HEK293T (cell line): ENCODE measurements at regions not wholly inside any gene's neighbourhood (a gene's known extent, or its start where the extent isn't known, plus 50 kb on each side); places are given as distances from the start of the nearest gene placed in this dataset.

ENCODE experiments used
- ARNT ChIP-seq: fragments of 450-650 bp; IDR thresholded peaks from 2 replicates; pipeline ENCODE4 v1.6.1; 2017; ENCODE audit warnings: mild to moderate bottlenecking
- ELF4 ChIP-seq: fragments of 450-650 bp; IDR thresholded peaks from 2 replicates; pipeline ENCODE4 v1.6.1; 2017; ENCODE audit warnings: antibody characterized with exemption
- FOXK2 ChIP-seq: fragments of 450-650 bp; IDR thresholded peaks from 2 replicates; pipeline ENCODE4 v1.6.1; 2016; ENCODE audit warnings: mild to moderate bottlenecking
- HDGF ChIP-seq: fragments of 450-650 bp; IDR thresholded peaks from 2 replicates; pipeline ENCODE4 v1.6.1; 2017; ENCODE audit warnings: antibody characterized with exemption, borderline replicate concordance
- SUZ12 ChIP-seq: fragments of 450-650 bp; IDR thresholded peaks from 2 replicates; pipeline ENCODE4 v1.6.1; 2016; ENCODE audit warnings: mild to moderate bottlenecking
- ZNF384 ChIP-seq: fragments of 450-650 bp; IDR thresholded peaks from 2 replicates; pipeline ENCODE4 v1.6.1; 2016

DNA sequence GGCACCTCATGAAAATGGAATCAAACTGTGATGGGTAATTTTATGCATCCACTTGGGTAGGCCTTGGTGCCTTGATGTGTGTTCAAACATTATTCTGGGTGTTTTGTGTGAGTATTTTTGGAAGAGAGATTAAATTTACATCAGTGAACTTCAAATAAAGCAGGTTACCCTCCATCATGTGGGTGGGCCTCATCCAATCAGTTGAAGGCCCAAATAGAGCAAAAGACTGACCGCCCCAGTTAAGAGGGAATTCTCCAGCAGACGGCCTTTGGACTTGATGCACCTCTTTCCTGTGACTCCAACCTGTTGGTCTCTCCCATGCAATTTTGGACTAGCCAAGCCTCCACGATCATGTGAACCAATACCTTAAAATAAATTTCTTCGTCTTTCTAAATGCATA, 97.7 kb upstream of the DPP6 start:
- TF ChIP-seq ELF4 (no peak), SUZ12 (no peak), ARNT (no peak), FOXK2 (no peak), ZNF384 (no peak), HDGF (no peak)
